NCI-H1436 treated with DMSO at 0.1 percent for 48 hours (cell line): ENCODE measurements at regions not wholly inside any gene's neighbourhood (a gene's known extent, or its start where the extent isn't known, plus 50 kb on each side); places are given as distances from the start of the nearest gene placed in this dataset.
"Not testable (repeated sequence)": the region's sequence is repeated elsewhere in the genome, so short reads cannot be mapped to it uniquely, and the experiment has no call there.

Experiments
- DNase-seq: peaks from one replicate; lab custom pipeline; 2025; lab: John Stamatoyannopoulos, UW

GRCh38 chr18:27378431-27379095, 193.5 kb upstream of the CHST9 start:
- no peak for DNase-seq

GRCh38 chr18:27377251-27377650, 192.1 kb upstream of the CHST9 start:
- no peak for DNase-seq

- no peak for DNase-seq
These were observed 187.3 kb upstream of the CHST9 start for GRCh38 chr18:27372386-27372785.

GRCh38 chr18:27366665-27367064, 181.6 kb upstream of the CHST9 start:
- no peak for DNase-seq

GRCh38 chr18:27366151-27366550, 181.0 kb upstream of the CHST9 start:
- DNase-seq, result no peak

GRCh38 chr18:27363872-27364271, 178.8 kb upstream of the CHST9 start:
- no peak for DNase-seq

GRCh38 chr18:27361477-27361876, 176.4 kb upstream of the CHST9 start:
- DNase-seq, result no peak

- no peak for DNase-seq
These were observed 170.2 kb upstream of the CHST9 start for GRCh38 chr18:27355308-27355707.

- no peak for DNase-seq
These were observed 168.2 kb upstream of the CHST9 start for GRCh38 chr18:27353273-27353672.

GRCh38 chr18:27349284-27349882, 164.3 kb upstream of the CHST9 start:
- DNase-seq, result no peak

GRCh38 chr18:27331606-27332005, 146.5 kb upstream of the CHST9 start:
- DNase-seq, result no peak

GRCh38 chr18:27314996-27315395, 129.9 kb upstream of the CHST9 start:
- DNase-seq, result no peak

GRCh38 chr18:27313678-27314077, 128.6 kb upstream of the CHST9 start:
- no peak for DNase-seq

- no peak for DNase-seq
These were observed 127.7 kb upstream of the CHST9 start for GRCh38 chr18:27312853-27313252.

GRCh38 chr18:27312153-27312552, 127.0 kb upstream of the CHST9 start:
- no peak for DNase-seq

- no peak for DNase-seq
These were observed 126.0 kb upstream of the CHST9 start for GRCh38 chr18:27311114-27311513.

GRCh38 chr18:27301615-27302378, 116.7 kb upstream of the CHST9 start:
- no peak for DNase-seq

GRCh38 chr18:27298214-27298804, 113.2 kb upstream of the CHST9 start:
- no peak for DNase-seq

- not testable (repeated sequence) for DNase-seq
These were observed 101.0 kb upstream of the CHST9 start for GRCh38 chr18:27285973-27286562.

- no peak for DNase-seq
These were observed 93.0 kb upstream of the CHST9 start for GRCh38 chr18:27278131-27278530.

GRCh38 chr18:27277554-27277953, 92.4 kb upstream of the CHST9 start:
- no peak for DNase-seq

GRCh38 chr18:27276886-27277285, 91.8 kb upstream of the CHST9 start:
- no peak for DNase-seq

GRCh38 chr18:27276479-27276878, 91.4 kb upstream of the CHST9 start:
- DNase-seq, result no peak
